ENCODE measurements at regions not wholly inside any gene's neighbourhood (a gene's known extent, or its start where the extent isn't known, plus 50 kb on each side); places are given as distances from the start of the nearest gene placed in this dataset.
"Not testable (repeated sequence)": the region's sequence is repeated elsewhere in the genome, so short reads cannot be mapped to it uniquely, and the experiment has no call there.

- DNase-seq = no peak
Measured at GRCh38 chr3:174547801-174548435, 311.2 kb upstream of the NAALADL2 start.

- no peak for DNase-seq
Measured at GRCh38 chr3:174548841-174549623, 310.1 kb upstream of the NAALADL2 start.

- no peak for DNase-seq
Measured at GRCh38 chr3:174581558-174581957, 277.6 kb upstream of the NAALADL2 start.

- DNase-seq = no peak
Measured at GRCh38 chr3:174583396-174583795, 275.7 kb upstream of the NAALADL2 start.

- not testable (repeated sequence) for DNase-seq
Measured at GRCh38 chr3:174587137-174587536, 272.0 kb upstream of the NAALADL2 start.

GRCh38 chr3:174596447-174596982 lies 262.6 kb upstream of the NAALADL2 start:
- peak; percentile 24 for DNase-seq

- DNase-seq = no peak
Measured at GRCh38 chr3:174598885-174599439, 260.2 kb upstream of the NAALADL2 start.

GRCh38 chr3:174613173-174613572 lies 246.0 kb upstream of the NAALADL2 start:
- DNase-seq = no peak

- DNase-seq = no peak
Measured at GRCh38 chr3:174614036-174614435, 245.1 kb upstream of the NAALADL2 start.

GRCh38 chr3:174618368-174619080 lies 240.6 kb upstream of the NAALADL2 start:
- DNase-seq = no peak

- DNase-seq = no peak
Measured at GRCh38 chr3:174619239-174619638, 239.9 kb upstream of the NAALADL2 start.

GRCh38 chr3:174620138-174620537 lies 239.0 kb upstream of the NAALADL2 start:
- no peak for DNase-seq

GRCh38 chr3:174620855-174621472 lies 238.2 kb upstream of the NAALADL2 start:
- no peak for DNase-seq

GRCh38 chr3:174633342-174633741 lies 225.8 kb upstream of the NAALADL2 start:
- DNase-seq = no peak

- no peak for DNase-seq
Measured at GRCh38 chr3:174636451-174636850, 222.7 kb upstream of the NAALADL2 start.

GRCh38 chr3:174639406-174639805 lies 219.7 kb upstream of the NAALADL2 start:
- no peak for DNase-seq

GRCh38 chr3:174639970-174640369 lies 219.2 kb upstream of the NAALADL2 start:
- DNase-seq = no peak

GRCh38 chr3:174640932-174641331 lies 218.2 kb upstream of the NAALADL2 start:
- DNase-seq = no peak

- no peak for DNase-seq
Measured at GRCh38 chr3:174644287-174644686, 214.8 kb upstream of the NAALADL2 start.

- no peak for DNase-seq
Measured at GRCh38 chr3:174651951-174652350, 207.2 kb upstream of the NAALADL2 start.

- no peak for DNase-seq
Measured at GRCh38 chr3:174659511-174659910, 199.6 kb upstream of the NAALADL2 start.

- DNase-seq = no peak
Measured at GRCh38 chr3:174662653-174663052, 196.5 kb upstream of the NAALADL2 start.

GRCh38 chr3:174667386-174667785 lies 191.7 kb upstream of the NAALADL2 start:
- no peak for DNase-seq

All from MV-4-11 (cell line).